Ascending aorta (tissue), 2 donors: ENCODE measurements at regions not wholly inside any gene's neighbourhood (a gene's known extent, or its start where the extent isn't known, plus 50 kb on each side); places are given as distances from the start of the nearest gene placed in this dataset.

Source experiments
- DNase-seq, 2 donors: peaks; one replicate each; pipeline ENCODE4 v3.0.0-alpha.2; 2019; ENCODE audit warnings: low spot score in 2 of 2
- H3K27ac ChIP-seq, 2 donors: fragments of 200-600 bp; sonication (generic); one replicate each; pipeline ENCODE4 v1.5.1; 2016 to 2017; ENCODE audit warnings: mild to moderate bottlenecking in 1 of 2
- H3K27me3 ChIP-seq: fragments of 200-600 bp; sonication (generic); one replicate; pipeline ENCODE4 v1.5.1; 2017
- H3K36me3 ChIP-seq, 2 donors: fragments of 200-600 bp; sonication (generic); one replicate each; pipeline ENCODE4 v1.5.1; 2016
- H3K4me1 ChIP-seq, 2 donors: fragments of 200-600 bp; sonication (generic); one replicate each; pipeline ENCODE4 v1.5.1; 2016 to 2017; ENCODE audit warnings: mild to moderate bottlenecking in 1 of 2
- H3K4me3 ChIP-seq, 2 donors: fragments of 200-600 bp; sonication (generic); one replicate each; pipeline ENCODE4 v1.5.1; 2016 to 2017; ENCODE audit warnings: mild to moderate bottlenecking in 1 of 2
- H3K9me3 ChIP-seq, 2 donors: fragments of 200-600 bp; sonication (generic); one replicate each; pipeline ENCODE4 v1.5.1; 2016
- CTCF ChIP-seq, 3 experiments: fragments of 200-600 bp in 2 of 3; fragments of 450-650 bp in 1 of 3; sonication (generic) in 2 of 3; IDR thresholded peaks; one replicate each; pipeline ENCODE4 v1.5.1; 2016 to 2019; ENCODE audit warnings: antibody characterized with exemption in 3 of 3, mild to moderate bottlenecking in 1 of 3, moderate library complexity in 1 of 3
- intact Hi-C: fragments of 100-400 bp; cut with DNase I; formaldehyde crosslinking; loops from one replicate; pipeline ENCODE4 v1.15.1; 2023

GRCh38 chr12:75807494-75807893 lies 224.1 kb downstream of the PHLDA1 start:
- Histone ChIP-seq H3K9me3 (no peaks in the 10 kb centered on the region), H3K27ac (no peak overlapping the region), H3K4me3 (no peak overlapping the region), H3K36me3 (no peaks in the 10 kb centered on the region), H3K27me3 (no peaks in the 10 kb centered on the region), H3K4me1 (peaks cover 0 to 5% of the 10 kb centered on the region in 2 donors)
- no peak for DNase-seq
- TF ChIP-seq CTCF (IDR thresholded peaks at IDR 0.05) = no peak
- intact Hi-C loops = no loop called here

DNA sequence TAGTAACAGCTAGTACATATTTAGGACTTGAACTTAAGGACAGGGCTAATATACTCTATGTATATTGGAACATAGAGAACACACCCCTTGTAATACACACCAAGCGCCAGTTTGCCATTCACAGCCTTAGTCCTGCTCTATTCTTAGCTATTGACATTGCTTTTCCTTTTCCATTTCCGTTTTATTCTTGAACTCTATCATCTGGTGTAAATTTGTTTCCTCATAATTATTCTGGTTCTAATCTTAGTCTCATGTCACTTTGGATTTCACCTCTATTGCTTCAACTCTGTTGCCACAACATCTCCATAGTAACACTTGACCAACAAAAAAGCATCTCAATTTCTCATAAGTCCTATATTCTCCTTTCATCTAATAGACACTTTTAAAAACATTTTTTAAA lies 225.7 kb downstream of the PHLDA1 start:
- no peak for TF ChIP-seq CTCF (IDR thresholded peaks at IDR 0.05)
- no peaks in the 10 kb centered on the region for H3K27me3 ChIP-seq
- intact Hi-C loops = no loop called here

GRCh38 chr12:75805320-75805719 lies 226.3 kb downstream of the PHLDA1 start:
- Histone ChIP-seq H3K4me1 (peaks cover 0 to 5% of the 10 kb centered on the region in 2 donors), H3K4me3 (no peak overlapping the region), H3K27me3 (no peaks in the 10 kb centered on the region), H3K27ac (peak overlapping the region; percentile 67 to 68), H3K36me3 (no peaks in the 10 kb centered on the region), H3K9me3 (no peaks in the 10 kb centered on the region)
- TF ChIP-seq CTCF (IDR thresholded peaks at IDR 0.05) = no peak
- no peak for DNase-seq
- intact Hi-C loops = no loop called here

More for the DNA sequence above, 225.7 kb downstream of the PHLDA1 start:
- no peaks in the 10 kb centered on the region for H3K9me3 ChIP-seq
- DNase-seq = no peak
- H3K36me3 ChIP-seq = no peaks in the 10 kb centered on the region
- H3K4me1 ChIP-seq = peaks cover 0 to 5% of the 10 kb centered on the region in 2 donors
- peak overlapping the region; percentile 67 to 68 for H3K27ac ChIP-seq
- no peak overlapping the region for H3K4me3 ChIP-seq

GRCh38 chr12:75798136-75798926 lies 233.2 kb downstream of the PHLDA1 start:
- Histone ChIP-seq H3K4me3 (no peak overlapping the region), H3K9me3 (no peaks in the 10 kb centered on the region), H3K36me3 (no peaks in the 10 kb centered on the region), H3K27me3 (no peaks in the 10 kb centered on the region), H3K4me1 (no peaks in the 10 kb centered on the region), H3K27ac (no peak overlapping the region)
- TF ChIP-seq CTCF (IDR thresholded peaks at IDR 0.05) = no peak
- DNase-seq = no peak
- intact Hi-C loops = no loop called here

GRCh38 chr12:75795125-75795524 lies 236.5 kb downstream of the PHLDA1 start:
- Histone ChIP-seq H3K4me3 (no peak overlapping the region), H3K9me3 (no peaks in the 10 kb centered on the region), H3K27me3 (no peaks in the 10 kb centered on the region), H3K27ac (no peak overlapping the region), H3K4me1 (no peaks in the 10 kb centered on the region), H3K36me3 (no peaks in the 10 kb centered on the region)
- no peak for DNase-seq
- intact Hi-C loops = no loop called here
- no peak for TF ChIP-seq CTCF (IDR thresholded peaks at IDR 0.05)
